ENCODE measurements at regions not wholly inside any gene's neighbourhood (a gene's known extent, or its start where the extent isn't known, plus 50 kb on each side); places are given as distances from the start of the nearest gene placed in this dataset.

GRCh38 chr4:126007142-126007541, 692.4 kb downstream of the FAT4 start:
- TF ChIP-seq ARID4B (CRISPR knock-in tag; IDR thresholded peaks at IDR 0.05; ENCODE audit: borderline replicate concordance): no peak
- TF ChIP-seq, protein P1, sequence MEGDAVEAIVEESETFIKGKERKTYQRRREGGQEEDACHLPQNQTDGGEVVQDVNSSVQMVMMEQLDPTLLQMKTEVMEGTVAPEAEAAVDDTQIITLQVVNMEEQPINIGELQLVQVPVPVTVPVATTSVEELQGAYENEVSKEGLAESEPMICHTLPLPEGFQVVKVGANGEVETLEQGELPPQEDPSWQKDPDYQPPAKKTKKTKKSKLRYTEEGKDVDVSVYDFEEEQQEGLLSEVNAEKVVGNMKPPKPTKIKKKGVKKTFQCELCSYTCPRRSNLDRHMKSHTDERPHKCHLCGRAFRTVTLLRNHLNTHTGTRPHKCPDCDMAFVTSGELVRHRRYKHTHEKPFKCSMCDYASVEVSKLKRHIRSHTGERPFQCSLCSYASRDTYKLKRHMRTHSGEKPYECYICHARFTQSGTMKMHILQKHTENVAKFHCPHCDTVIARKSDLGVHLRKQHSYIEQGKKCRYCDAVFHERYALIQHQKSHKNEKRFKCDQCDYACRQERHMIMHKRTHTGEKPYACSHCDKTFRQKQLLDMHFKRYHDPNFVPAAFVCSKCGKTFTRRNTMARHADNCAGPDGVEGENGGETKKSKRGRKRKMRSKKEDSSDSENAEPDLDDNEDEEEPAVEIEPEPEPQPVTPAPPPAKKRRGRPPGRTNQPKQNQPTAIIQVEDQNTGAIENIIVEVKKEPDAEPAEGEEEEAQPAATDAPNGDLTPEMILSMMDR (IDR thresholded peaks at IDR 0.05): no peak
- TF ChIP-seq CREM (CRISPR knock-in tag; IDR thresholded peaks at IDR 0.05): no peak
- no peak for TF ChIP-seq ETV6 (CRISPR knock-in tag; IDR thresholded peaks at IDR 0.05)
- TF ChIP-seq, protein P2, sequence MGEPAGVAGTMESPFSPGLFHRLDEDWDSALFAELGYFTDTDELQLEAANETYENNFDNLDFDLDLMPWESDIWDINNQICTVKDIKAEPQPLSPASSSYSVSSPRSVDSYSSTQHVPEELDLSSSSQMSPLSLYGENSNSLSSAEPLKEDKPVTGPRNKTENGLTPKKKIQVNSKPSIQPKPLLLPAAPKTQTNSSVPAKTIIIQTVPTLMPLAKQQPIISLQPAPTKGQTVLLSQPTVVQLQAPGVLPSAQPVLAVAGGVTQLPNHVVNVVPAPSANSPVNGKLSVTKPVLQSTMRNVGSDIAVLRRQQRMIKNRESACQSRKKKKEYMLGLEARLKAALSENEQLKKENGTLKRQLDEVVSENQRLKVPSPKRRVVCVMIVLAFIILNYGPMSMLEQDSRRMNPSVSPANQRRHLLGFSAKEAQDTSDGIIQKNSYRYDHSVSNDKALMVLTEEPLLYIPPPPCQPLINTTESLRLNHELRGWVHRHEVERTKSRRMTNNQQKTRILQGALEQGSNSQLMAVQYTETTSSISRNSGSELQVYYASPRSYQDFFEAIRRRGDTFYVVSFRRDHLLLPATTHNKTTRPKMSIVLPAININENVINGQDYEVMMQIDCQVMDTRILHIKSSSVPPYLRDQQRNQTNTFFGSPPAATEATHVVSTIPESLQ (CRISPR knock-in tag; IDR thresholded peaks at IDR 0.05): no peak
- no peak for TF ChIP-seq SMAD3 (CRISPR knock-in tag; IDR thresholded peaks at IDR 0.05; ENCODE audit: borderline replicate concordance)
